ENCODE measurements at regions not wholly inside any gene's neighbourhood (a gene's known extent, or its start where the extent isn't known, plus 50 kb on each side); places are given as distances from the start of the nearest gene placed in this dataset.

GRCh38 chr1:99504287-99504686 is 141.6 kb upstream of the PALMD start:
- TF ChIP-seq CTCF (IDR thresholded peaks at IDR 0.05; ENCODE audit: poor library complexity) (no peak), EZH2 (IDR thresholded peaks at IDR 0.05; ENCODE audit: borderline replicate concordance) (no peak), EZH2phosphoT487 (IDR thresholded peaks at IDR 0.05; ENCODE audit: low read depth, severe bottlenecking, unreplicated experiment) (no peak)
